Stimulated activated CD4-positive, alpha-beta T cell treated with anti-CD3 and anti-CD28 coated beads, Interleukin-1b, Interleukin-23, amount 100 ng/mL, for 48 hours (primary cell): ENCODE measurements at regions not wholly inside any gene's neighbourhood (a gene's known extent, or its start where the extent isn't known, plus 50 kb on each side); places are given as distances from the start of the nearest gene placed in this dataset.

Experiments
- DNase-seq: peaks from one replicate; pipeline ENCODE4 v3.0.0-alpha.2; 2020

DNA sequence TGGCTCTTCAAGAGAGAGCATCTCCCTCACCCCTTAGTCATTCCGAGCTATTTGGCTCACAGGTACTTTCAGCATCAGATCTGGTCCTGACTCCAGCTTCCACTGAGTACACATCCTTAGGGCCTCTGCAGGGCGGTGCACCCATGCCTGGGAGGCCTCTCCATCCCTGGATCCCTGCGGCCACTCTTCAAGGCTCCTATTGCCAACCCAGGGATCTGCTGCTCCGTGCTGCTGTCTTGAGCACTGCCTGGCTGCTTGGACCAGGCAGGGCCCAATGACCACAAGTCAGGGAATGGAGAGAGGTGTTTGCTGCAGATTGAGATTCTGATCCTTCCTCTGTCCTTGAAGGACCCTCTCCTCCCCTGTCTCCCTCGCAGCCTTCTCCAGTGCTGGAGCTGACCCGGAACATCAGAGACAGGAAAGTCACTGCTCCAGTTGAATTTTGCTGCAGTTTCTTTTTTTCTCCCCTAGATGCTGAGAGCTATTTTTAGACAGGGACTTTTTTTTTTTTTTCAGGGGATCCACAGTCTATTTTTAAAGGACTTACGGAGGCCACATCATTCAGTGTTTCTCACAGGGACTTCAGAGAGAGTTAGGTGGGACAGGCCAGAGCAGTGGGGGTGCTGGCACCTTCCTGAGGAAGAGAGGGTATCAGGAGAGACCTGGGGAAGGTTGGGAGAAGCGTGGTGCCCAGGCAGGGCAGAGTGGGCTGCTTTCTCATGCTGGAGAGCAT lies 50.1 kb upstream of the KCNA1 start:
- DNase-seq, result no peak
